K562 (cell line): ENCODE measurements at regions not wholly inside any gene's neighbourhood (a gene's known extent, or its start where the extent isn't known, plus 50 kb on each side); places are given as distances from the start of the nearest gene placed in this dataset.

Source experiments
- ATAC-seq: fragments of 200-7000 bp; cut with Tn5 transposase; 3 replicates; pipeline ENCODE4 v1.9.1; 2020; ENCODE audit warnings: moderate library complexity
- BruUV-seq: library from RNA; stranded (reverse); fragments of 400-500 nt; replicated peaks from 2 replicates; lab custom pipeline; 2021; lab: Mats Ljungman, UMichigan
- CTCF ChIA-PET: fragments of 300-600 bp; formaldehyde crosslinking; extraction: SDS; loops from one replicate; lab custom pipeline; 2021; ENCODE audit warnings: low intra/inter-chr PET ratio; lab: Yijun Ruan, JAX
- POLR2A ChIA-PET: fragments of 300-600, 350-650 bp; sonication (Branson Sonifier 250); formaldehyde crosslinking; extraction: SDS; loops from one replicate; lab custom pipeline; 2021; ENCODE audit warnings: antibody characterized with exemption, inconsistent platforms; lab: Yijun Ruan, JAX
- DNase-seq, 4 experiments: peaks; one replicate each; pipeline versions ENCODE4 v3.0.0 to v3.0.0-alpha.2; 2011 to 2018; ENCODE audit warnings: low spot score in 3 of 4, mixed read lengths in 3 of 4; ENCODE audit errors: extremely low read depth in 1 of 4
- FAIRE-seq: peaks from 2 replicates; lab custom pipeline; 2011; peaks lifted over from hg19 to GRCh38; lab: Jason Lieb, UNC
- H2AFZ ChIP-seq: 2 replicates; pipeline ENCODE4 v1.6.0; 2011; ENCODE audit warnings: low read depth, low read length, control low read depth, inconsistent platforms
- H3K27ac ChIP-seq: fragments of 200-600 bp; 3 replicates; pipeline ENCODE4 v1.8.0; 2011; ENCODE audit warnings: low read depth, mild to moderate bottlenecking, control low read depth, inconsistent platforms, low read length, moderate library complexity, mixed read lengths; ENCODE audit errors: extremely low read depth
- H3K27me3 ChIP-seq, 2 experiments: fragments of 300-600 bp in 1 of 2; 2 replicates in 1 of 2; 3 replicates in 1 of 2; pipeline versions ENCODE4 v1.6.0 to v1.8.0; 2011; ENCODE audit warnings: inconsistent platforms in 2 of 2, low read length in 2 of 2, mild to moderate bottlenecking in 1 of 2, mixed read lengths in 1 of 2, moderate library complexity in 1 of 2; ENCODE audit not compliant: control insufficient read depth in 2 of 2, insufficient read depth in 2 of 2
- H3K36me3 ChIP-seq: fragments of 300-600 bp; 3 replicates; pipeline ENCODE4 v1.8.0; 2011; ENCODE audit warnings: mild to moderate bottlenecking, low read length, inconsistent platforms; ENCODE audit not compliant: control insufficient read depth, insufficient read depth
- H3K4me1 ChIP-seq, 2 experiments: fragments of 200-600 bp in 1 of 2; replicated peaks in 1 of 2; 2 replicates in 1 of 2; 3 replicates in 1 of 2; pipeline versions ENCODE4 v1.5.1 to v1.8.0; 2011; ENCODE audit warnings: inconsistent platforms in 2 of 2, low read length in 2 of 2, mild to moderate bottlenecking in 1 of 2, mixed read lengths in 1 of 2, moderate library complexity in 1 of 2; ENCODE audit not compliant: control insufficient read depth in 2 of 2, insufficient read depth in 2 of 2
- H3K4me2 ChIP-seq: 2 replicates; pipeline ENCODE4 v1.6.1; 2011; ENCODE audit warnings: low read length, control low read depth, inconsistent platforms, mixed read lengths; ENCODE audit not compliant: insufficient read depth
- H3K4me3 ChIP-seq: fragments of 200-600 bp; sonication (generic), shearing (Covaris generic); 2 replicates; pipeline ENCODE4 v1.5.1; 2016; ENCODE audit warnings: control low read depth, inconsistent platforms
- H3K79me2 ChIP-seq: fragments of 200-600 bp; 3 replicates; pipeline ENCODE4 v1.8.0; 2011; ENCODE audit warnings: low read length, inconsistent platforms; ENCODE audit not compliant: control insufficient read depth, insufficient read depth
- H3K9ac ChIP-seq, 2 experiments: 2 replicates each; pipeline versions ENCODE4 v1.6.0 to v1.6.1; 2011; ENCODE audit warnings: low read depth in 2 of 2, low read length in 2 of 2, control low read depth in 1 of 2, inconsistent platforms in 1 of 2, mild to moderate bottlenecking in 1 of 2, mixed read lengths in 1 of 2; ENCODE audit not compliant: insufficient read depth in 1 of 2
- H3K9me1 ChIP-seq: one replicate; pipeline ENCODE4 v1.6.0; 2011; ENCODE audit warnings: inconsistent platforms, mild to moderate bottlenecking, low read length, moderate library complexity; ENCODE audit not compliant: control insufficient read depth, insufficient read depth
- H3K9me3 ChIP-seq: replicated peaks from 2 replicates; pipeline ENCODE4 v1.5.1; 2011; ENCODE audit warnings: low read depth, low read length, inconsistent platforms; ENCODE audit not compliant: control insufficient read depth, insufficient read depth
- H4K20me1 ChIP-seq: replicated peaks from 2 replicates; pipeline ENCODE4 v1.6.1; 2011; ENCODE audit warnings: low read length, inconsistent platforms, mixed read lengths; ENCODE audit not compliant: control insufficient read depth, insufficient read depth
- ARID1B ChIP-seq: fragments of 450-650 bp; IDR thresholded peaks from 2 replicates; pipeline ENCODE4 v1.6.1; 2016; ENCODE audit warnings: antibody characterized with exemption, mild to moderate bottlenecking, inconsistent platforms
- ARNT ChIP-seq, 2 experiments: fragments of 450-650 bp; IDR thresholded peaks; 2 replicates each; pipeline ENCODE4 v1.6.1; 2016; ENCODE audit warnings: mild to moderate bottlenecking in 1 of 2
- BDP1 ChIP-seq: IDR thresholded peaks from 3 replicates; pipeline ENCODE4 v1.6.1; 2011; ENCODE audit not compliant: insufficient read length, insufficient read depth
- C11orf30 ChIP-seq: fragments of 450-650 bp; IDR thresholded peaks from 2 replicates; pipeline ENCODE4 v1.6.1; 2016; ENCODE audit warnings: low read depth, mild to moderate bottlenecking
- CTBP1 ChIP-seq: fragments of 450-650 bp; IDR thresholded peaks from 2 replicates; pipeline ENCODE4 v1.6.1; 2016; ENCODE audit warnings: borderline replicate concordance
- RB1 ChIP-seq: fragments of 450-650 bp; IDR thresholded peaks from 2 replicates; pipeline ENCODE4 v1.6.1; 2017; ENCODE audit warnings: low read depth, mild to moderate bottlenecking
- ZNF124 ChIP-seq: sonication (generic); formaldehyde crosslinking; IDR thresholded peaks from 2 replicates; pipeline ENCODE4 v1.8.1; 2022; ENCODE audit warnings: missing genetic modification reagents
- ZNF217 ChIP-seq: sonication (generic); formaldehyde crosslinking; IDR thresholded peaks from 2 replicates; pipeline ENCODE4 v1.8.0; 2022; ENCODE audit warnings: mild to moderate bottlenecking, missing genetic modification reagents
- ZNF384 ChIP-seq: IDR thresholded peaks from 2 replicates; pipeline ENCODE4 v1.6.1; 2012; ENCODE audit warnings: low read depth, low read length, improper control_type of control experiment
- ZNF583 ChIP-seq: fragments of 250-450 bp; sonication (Bioruptor Pico); IDR thresholded peaks from 2 replicates; pipeline ENCODE4 v1.4.0; 2020
- ZNF644 ChIP-seq: fragments of 200-800 bp; sonication (Bioruptor generic); IDR thresholded peaks from 2 replicates; pipeline ENCODE4 v1.6.1; 2016; ENCODE audit warnings: low read depth, missing genetic modification characterization, missing compliant biosample characterization
- ZNF76 ChIP-seq: fragments of 250-450 bp; sonication (Bioruptor Pico); IDR thresholded peaks from 2 replicates; pipeline ENCODE4 v1.4.0; 2020; ENCODE audit warnings: mild to moderate bottlenecking, moderate library complexity, borderline replicate concordance
- WGBS: fragments of 100-300 bp; shearing (Covaris generic); methylation state at CpG from one replicate; pipeline ENCODE4 v1.1.6; 2016; ENCODE audit warnings: low coverage, mixed read lengths; ENCODE audit not compliant: insufficient coverage; ENCODE audit errors: missing lambda C conversion rate; 5-methylcytosine and 5-hydroxymethylcytosine counted together
- in situ Hi-C: fragments of 300-500 bp; cut with MboI; formaldehyde crosslinking; loops from 4 replicates; pipeline ENCODE4 v1.15.0; 2018; ENCODE audit warnings: inconsistent platforms, mixed read lengths
- intact Hi-C: fragments of 100-400 bp; cut with micrococcal nuclease; formaldehyde crosslinking; loops from 2 replicates; pipeline ENCODE4 v1.14.2; 2022
- TF ChIP-seq, protein P1 (sequence below): fragments of 450-650 bp; IDR thresholded peaks from 2 replicates; pipeline ENCODE4 v1.6.1; 2016; ENCODE audit warnings: missing biosample characterization, missing genetic modification characterization
- TF ChIP-seq, protein P2 (sequence below): fragments of 450-650 bp; conservative IDR thresholded peaks from 2 replicates; pipeline ENCODE4 v1.6.1; 2016; ENCODE audit warnings: missing genetic modification characterization, low read depth, mild to moderate bottlenecking, missing compliant biosample characterization, moderate library complexity
- TF ChIP-seq, protein P3 (sequence below): sonication (generic); formaldehyde crosslinking; IDR thresholded peaks from 2 replicates; pipeline ENCODE4 v1.8.0; 2022; ENCODE audit warnings: missing genetic modification reagents, mild to moderate bottlenecking, borderline replicate concordance

DNA sequence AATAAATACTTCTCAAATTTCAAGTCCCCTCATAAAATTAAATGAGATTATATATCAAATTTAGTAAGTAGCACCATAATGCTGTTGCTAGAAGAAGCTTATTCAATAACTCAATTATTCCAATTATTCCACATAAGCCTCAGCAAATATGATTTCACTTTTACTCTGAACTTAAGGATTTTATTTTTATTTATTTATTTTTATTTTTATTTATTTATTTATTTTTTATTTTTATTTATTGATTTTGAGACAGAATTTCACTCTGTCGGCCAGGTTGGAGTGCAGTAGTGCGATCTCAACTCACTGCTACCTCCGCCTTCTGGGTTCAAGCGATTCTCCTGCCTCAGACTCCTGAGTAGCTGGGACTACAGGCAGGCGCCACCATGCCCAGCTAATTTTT is 1308.3 kb upstream of the CDH9 start:
- Histone ChIP-seq H3K4me3 (no peak overlapping the region), H3K4me2 (no peak overlapping the region), H3K9me3 (no peaks in the 10 kb centered on the region), H3K27me3 (no peaks in the 10 kb centered on the region), H3K36me3 (no peaks in the 10 kb centered on the region), H2AFZ (no peak overlapping the region), H3K9me1 (no peaks in the 10 kb centered on the region), H3K79me2 (no peaks in the 10 kb centered on the region), H3K9ac (no peak overlapping the region), H3K27ac (no peak overlapping the region), H4K20me1 (no peaks in the 10 kb centered on the region), H3K4me1 (no peaks in the 10 kb centered on the region)
- BruUV-seq = no TSS peak
- no peak for TF ChIP-seq ZNF384
- TF ChIP-seq, protein P1, sequence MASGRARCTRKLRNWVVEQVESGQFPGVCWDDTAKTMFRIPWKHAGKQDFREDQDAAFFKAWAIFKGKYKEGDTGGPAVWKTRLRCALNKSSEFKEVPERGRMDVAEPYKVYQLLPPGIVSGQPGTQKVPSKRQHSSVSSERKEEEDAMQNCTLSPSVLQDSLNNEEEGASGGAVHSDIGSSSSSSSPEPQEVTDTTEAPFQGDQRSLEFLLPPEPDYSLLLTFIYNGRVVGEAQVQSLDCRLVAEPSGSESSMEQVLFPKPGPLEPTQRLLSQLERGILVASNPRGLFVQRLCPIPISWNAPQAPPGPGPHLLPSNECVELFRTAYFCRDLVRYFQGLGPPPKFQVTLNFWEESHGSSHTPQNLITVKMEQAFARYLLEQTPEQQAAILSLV (tag) = no peak
- no peak for TF ChIP-seq RB1
- TF ChIP-seq ZNF644 (tag) = no peak
- no peak for TF ChIP-seq ZNF124 (CRISPR knock-in tag)
- no peak for TF ChIP-seq ZNF76 (CRISPR knock-in tag)
- TF ChIP-seq ZNF217 (CRISPR knock-in tag) = no peak
- TF ChIP-seq, protein P2, sequence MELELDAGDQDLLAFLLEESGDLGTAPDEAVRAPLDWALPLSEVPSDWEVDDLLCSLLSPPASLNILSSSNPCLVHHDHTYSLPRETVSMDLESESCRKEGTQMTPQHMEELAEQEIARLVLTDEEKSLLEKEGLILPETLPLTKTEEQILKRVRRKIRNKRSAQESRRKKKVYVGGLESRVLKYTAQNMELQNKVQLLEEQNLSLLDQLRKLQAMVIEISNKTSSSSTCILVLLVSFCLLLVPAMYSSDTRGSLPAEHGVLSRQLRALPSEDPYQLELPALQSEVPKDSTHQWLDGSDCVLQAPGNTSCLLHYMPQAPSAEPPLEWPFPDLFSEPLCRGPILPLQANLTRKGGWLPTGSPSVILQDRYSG (tag) = no peak
- TF ChIP-seq ARID1B = no peak
- TF ChIP-seq, protein P3, sequence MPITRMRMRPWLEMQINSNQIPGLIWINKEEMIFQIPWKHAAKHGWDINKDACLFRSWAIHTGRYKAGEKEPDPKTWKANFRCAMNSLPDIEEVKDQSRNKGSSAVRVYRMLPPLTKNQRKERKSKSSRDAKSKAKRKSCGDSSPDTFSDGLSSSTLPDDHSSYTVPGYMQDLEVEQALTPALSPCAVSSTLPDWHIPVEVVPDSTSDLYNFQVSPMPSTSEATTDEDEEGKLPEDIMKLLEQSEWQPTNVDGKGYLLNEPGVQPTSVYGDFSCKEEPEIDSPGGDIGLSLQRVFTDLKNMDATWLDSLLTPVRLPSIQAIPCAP = no peak
- TF ChIP-seq ZNF583 (CRISPR knock-in tag) = no peak
- no peak for TF ChIP-seq CTBP1
- TF ChIP-seq C11orf30 = no peak
- no peak for TF ChIP-seq ARNT (IDR thresholded peaks at IDR 0.05)
- TF ChIP-seq BDP1 = no peak
- 0% methylated on average over 5 of the region's 5 CpGs for WGBS
- in situ Hi-C loops (loop anchor here (25.0 kb wide), 1 partner anchor 416 kb away; no protein-coding TSS in a partner anchor), intact Hi-C loops (loop anchor here (5.0 kb wide), 1 partner anchor 421 kb away; no protein-coding TSS in a partner anchor)
- CTCF ChIA-PET = no interaction called here
- FAIRE-seq (no peak), DNase-seq (no peak), ATAC-seq (no peak)
- POLR2A ChIA-PET = no interaction called here
